ENCODE measurements at regions not wholly inside any gene's neighbourhood (a gene's known extent, or its start where the extent isn't known, plus 50 kb on each side); places are given as distances from the start of the nearest gene placed in this dataset.

GRCh38 chr2:210752532-210752931 is 196.1 kb downstream of the CPS1 start:
- no peak for TF ChIP-seq CTCF (IDR thresholded peaks at IDR 0.05; ENCODE audit: borderline replicate concordance, extremely low read depth, low read length, poor library complexity, severe bottlenecking)
- no peak for TF ChIP-seq EZH2 (IDR thresholded peaks at IDR 0.05; ENCODE audit: borderline replicate concordance, low read depth, low read length, severe bottlenecking)

Data from DND-41 (cell line).